Suppressor macrophage treated with lipopolysaccharide for 4 hours (primary cell): ENCODE measurements at regions not wholly inside any gene's neighbourhood (a gene's known extent, or its start where the extent isn't known, plus 50 kb on each side); places are given as distances from the start of the nearest gene placed in this dataset.

ENCODE experiments used
- DNase-seq: peaks from one replicate; pipeline ENCODE4 v3.0.0-alpha.2; 2020

DNA sequence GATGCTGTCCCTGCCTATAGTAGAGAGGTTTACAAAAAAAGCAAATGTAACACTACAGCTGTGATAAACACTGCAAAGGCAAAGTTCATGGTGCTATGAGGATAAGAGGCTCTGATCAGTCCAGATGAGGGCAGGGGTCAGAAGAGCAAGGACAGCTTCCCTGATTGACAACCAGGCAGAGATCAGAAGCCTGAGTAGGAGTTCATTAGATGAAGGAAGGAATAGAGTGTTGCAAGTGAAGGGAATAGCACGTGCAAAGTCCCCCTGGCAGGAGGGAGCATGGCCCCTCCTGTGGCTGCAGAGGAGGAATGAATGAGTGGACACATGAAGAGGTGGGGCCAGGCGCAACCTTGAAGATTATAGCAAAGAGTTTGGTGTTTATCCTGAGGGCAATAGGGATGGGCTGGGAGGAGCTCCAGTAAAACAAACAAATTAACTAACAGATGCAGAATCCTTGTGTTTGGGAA lies 208.4 kb upstream of the IRX5 start:
- no peak for DNase-seq

GRCh38 chr16:54720259-54720658 lies 210.4 kb upstream of the IRX5 start:
- peak; percentile 0 for DNase-seq

DNA sequence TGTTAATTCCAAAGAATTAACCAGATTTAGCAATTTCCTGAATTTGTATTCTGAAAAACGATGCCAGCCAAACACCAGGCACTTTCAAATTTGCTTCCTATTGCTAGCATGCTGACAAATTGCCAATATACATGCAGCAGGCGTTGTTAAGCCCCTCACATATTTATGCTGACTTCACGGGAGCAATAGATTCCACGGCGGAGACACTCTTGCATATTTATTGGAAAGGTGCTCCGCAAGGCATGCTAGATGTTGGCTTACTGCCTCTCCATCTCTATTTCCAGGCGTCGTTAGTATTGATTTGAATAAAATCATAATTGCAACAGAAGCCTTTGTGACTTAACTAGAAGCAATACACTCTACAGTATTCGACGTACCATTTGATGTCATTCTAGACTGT lies 211.0 kb upstream of the IRX5 start:
- DNase-seq = no peak

GRCh38 chr16:54718376-54718775 lies 212.3 kb upstream of the IRX5 start:
- no peak for DNase-seq

DNA sequence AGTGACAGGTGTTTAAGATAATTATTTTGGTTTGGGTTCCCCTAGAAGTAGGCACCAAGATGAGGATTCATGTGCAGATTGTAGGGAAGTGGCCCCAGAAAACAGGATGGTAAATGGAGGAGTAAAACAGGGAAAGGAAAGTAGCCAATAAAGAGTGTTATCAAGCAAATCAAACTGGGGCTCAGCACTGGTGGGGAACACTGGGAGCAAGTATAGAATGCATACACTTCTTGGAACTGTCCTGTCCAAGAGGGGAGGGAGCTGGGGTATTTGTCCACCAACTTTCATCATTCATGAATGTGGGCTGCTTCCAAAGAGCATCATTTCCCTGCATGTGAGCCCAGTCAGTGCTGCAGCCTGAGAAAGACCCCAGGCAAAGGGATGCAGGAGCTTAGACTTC lies 215.7 kb upstream of the IRX5 start:
- no peak for DNase-seq

- DNase-seq = no peak
Observed at GRCh38 chr16:54712866-54713265, 217.8 kb upstream of the IRX5 start.

DNA sequence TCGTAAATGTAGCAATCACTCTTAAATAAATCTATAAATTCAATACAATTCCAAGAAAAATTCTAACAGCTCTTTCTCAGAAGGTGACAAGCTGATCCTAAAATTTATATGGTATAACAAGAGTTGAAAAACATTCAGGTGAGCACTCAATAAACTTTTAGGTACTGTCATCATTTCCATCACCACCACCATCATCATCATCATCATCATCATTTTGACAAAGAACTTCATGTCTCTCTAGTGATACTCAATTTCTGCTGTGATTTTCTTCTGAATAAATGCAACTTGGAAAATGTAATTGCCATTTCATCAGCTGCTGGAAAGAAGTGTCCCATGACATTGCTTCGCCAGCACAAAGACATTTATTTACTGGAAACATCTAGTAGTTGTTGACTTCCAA lies 222.9 kb upstream of the IRX5 start:
- DNase-seq = no peak

- no peak for DNase-seq
Observed at GRCh38 chr16:54706406-54706805, 224.3 kb upstream of the IRX5 start.

DNA sequence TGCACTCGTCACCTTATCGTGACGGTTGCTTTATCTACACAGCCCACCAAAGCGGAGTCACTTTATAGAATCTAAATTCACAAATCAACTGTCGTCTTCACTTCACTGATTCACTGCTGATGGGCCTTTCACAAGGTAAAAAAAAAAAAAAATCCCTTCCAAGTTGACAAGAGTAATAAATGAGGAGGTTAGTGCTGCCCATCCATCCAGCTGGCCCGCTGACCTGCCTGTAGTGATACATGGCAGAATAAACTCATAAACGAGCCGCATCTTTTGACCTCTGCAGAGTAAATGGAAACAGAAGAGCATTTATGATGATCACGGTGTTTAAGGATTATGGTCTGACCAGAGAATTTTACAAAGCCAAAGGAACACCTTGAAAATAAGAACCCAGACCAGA lies 227.3 kb upstream of the IRX5 start:
- DNase-seq = no peak

GRCh38 chr16:54699656-54700055 lies 231.0 kb upstream of the IRX5 start:
- DNase-seq = no peak

- no peak for DNase-seq
Observed at GRCh38 chr16:54697677-54698076, 233.0 kb upstream of the IRX5 start.

- DNase-seq = no peak
Observed at GRCh38 chr16:54696970-54697369, 233.7 kb upstream of the IRX5 start.

- no peak for DNase-seq
Observed at GRCh38 chr16:54696522-54696921, 234.1 kb upstream of the IRX5 start.

DNA sequence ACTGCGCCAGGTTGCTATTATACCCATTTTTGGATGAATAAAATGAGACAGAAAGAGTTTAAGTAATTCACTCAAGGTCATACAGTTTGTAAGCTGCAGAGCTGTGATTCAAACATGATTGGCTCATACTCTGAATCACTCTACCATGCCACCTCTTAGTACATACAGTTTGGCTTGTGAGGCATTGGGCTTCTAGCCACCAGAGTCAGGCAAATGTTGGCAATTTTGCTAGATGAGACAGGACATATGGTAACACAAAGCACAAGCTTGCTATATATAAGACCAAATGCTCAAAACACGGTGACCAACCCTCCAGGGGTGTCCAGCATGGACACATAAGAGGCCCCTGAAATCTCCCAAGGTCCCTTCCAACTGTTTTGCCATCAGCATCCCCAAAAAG lies 236.0 kb upstream of the IRX5 start:
- DNase-seq = no peak

- DNase-seq = no peak
Observed at GRCh38 chr16:54693864-54694263, 236.8 kb upstream of the IRX5 start.

GRCh38 chr16:54690710-54691109 lies 240.0 kb upstream of the IRX5 start:
- DNase-seq = no peak

GRCh38 chr16:54690306-54690705 lies 240.4 kb upstream of the IRX5 start:
- no peak for DNase-seq

- no peak for DNase-seq
Observed at GRCh38 chr16:54689072-54689865, 241.4 kb upstream of the IRX5 start.

DNA sequence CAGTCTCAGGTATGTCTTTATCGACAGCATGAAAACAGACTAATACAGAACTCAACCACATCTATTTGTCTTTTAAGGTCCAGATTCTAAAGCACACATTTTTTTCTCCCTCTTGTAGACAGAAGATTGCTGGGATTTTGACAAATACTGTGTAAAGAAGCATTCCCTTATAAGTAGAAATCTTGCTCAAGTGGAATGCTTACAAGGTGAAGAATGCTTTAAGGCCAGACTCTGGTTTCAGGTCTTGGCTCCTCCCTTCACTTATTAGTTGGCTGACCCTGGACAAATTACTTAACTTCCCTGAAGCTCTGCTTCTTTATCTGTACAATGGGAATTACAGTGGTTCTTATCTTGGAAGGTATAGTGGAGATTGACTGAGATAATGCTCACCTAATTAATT lies 242.3 kb upstream of the IRX5 start:
- no peak for DNase-seq

- no peak for DNase-seq
Observed at GRCh38 chr16:54687043-54687899, 243.4 kb upstream of the IRX5 start.

- DNase-seq = no peak
Observed at GRCh38 chr16:54685682-54686081, 245.0 kb upstream of the IRX5 start.

DNA sequence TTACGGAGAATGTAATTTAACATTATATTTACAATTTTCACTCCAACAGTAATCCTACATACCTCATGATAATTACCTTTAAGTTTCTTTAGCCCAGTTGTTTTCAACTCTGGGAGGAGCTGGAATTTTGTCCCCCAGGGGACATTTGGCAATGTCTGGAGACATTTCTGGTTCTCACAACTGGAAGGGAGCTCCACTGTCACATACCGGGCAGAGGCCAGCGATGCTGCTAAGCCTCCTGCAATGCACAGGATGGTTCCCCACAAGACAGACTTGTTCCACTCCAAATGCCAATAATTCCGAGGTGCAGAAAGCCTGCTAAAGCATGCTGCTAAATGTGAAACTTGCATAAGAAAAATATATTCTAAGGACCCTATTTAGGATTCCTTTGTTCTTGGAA lies 251.1 kb upstream of the IRX5 start:
- DNase-seq = no peak

DNA sequence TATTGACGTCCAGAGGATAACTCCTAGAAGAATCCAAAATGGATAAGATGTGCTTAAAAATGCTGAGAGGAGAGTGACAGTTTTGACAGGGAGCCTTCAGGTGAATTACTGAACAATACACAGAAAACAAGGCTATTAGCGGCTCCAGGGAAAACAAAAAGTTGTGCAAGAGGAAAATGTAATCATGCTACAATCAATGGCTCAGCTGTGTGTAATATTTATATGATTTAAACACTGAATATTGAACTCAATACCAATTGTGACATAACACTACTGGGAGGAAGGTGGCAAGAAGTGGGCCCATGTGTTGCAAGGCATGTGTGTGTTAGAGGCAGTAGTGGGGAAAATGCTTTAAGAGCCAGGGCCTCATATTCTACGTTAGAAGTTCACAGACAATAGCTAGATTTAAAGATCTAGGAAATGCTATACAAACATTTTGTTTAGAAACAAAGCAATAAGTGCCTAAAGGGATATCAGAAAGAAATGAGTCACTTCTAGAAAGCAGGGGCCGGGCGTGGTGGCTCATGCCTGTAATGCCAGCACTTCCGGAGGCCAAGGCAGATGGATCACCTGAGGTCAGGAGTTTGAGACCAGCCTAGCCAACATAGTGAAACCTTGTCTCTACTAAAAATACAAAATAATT lies 253.2 kb upstream of the IRX5 start:
- DNase-seq = no peak

DNA sequence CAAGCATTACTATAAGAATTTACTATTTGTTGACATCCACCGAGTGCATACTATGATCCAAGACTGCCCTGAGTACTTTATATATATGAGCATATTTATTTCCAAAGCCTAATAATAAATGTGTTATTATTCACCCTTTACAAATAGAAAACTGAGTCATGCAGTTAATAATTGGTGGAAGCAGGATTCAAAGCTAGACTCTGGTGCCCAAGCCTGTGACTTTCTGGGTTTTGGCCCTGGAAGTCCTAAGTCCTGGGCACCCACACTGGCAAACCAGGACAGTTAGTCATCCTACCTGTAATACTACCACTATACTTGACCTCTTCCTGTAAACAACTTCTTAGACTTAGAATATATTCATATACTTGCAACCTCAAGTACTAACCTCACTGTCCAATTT lies 257.4 kb upstream of the IRX5 start:
- no peak for DNase-seq
